ENCODE measurements at regions not wholly inside any gene's neighbourhood (a gene's known extent, or its start where the extent isn't known, plus 50 kb on each side); places are given as distances from the start of the nearest gene placed in this dataset.

GRCh38 chr7:34245246-34245645 is 339.9 kb downstream of the BMPER start:
- no peak overlapping the region for H2AFZ ChIP-seq (ENCODE audit: low read length)
- no peaks in the 10 kb centered on the region for H3K36me3 ChIP-seq (ENCODE audit: insufficient read depth, low read length)
- TF ChIP-seq CTCF (IDR thresholded peaks at IDR 0.05; ENCODE audit: extremely low read depth, low read depth, low read length): no peak
- H4K20me1 ChIP-seq (ENCODE audit: insufficient read depth, low read length): no peaks in the 10 kb centered on the region
- H3K79me2 ChIP-seq (ENCODE audit: insufficient read depth, low read length): no peaks in the 10 kb centered on the region
- no peak overlapping the region for H3K4me2 ChIP-seq (ENCODE audit: insufficient read depth, low read length)
- no peak for DNase-seq (ENCODE audit: insufficient read length, low spot score, missing footprints)
- H3K9me3 ChIP-seq (ENCODE audit: low read depth, low read length): no peaks in the 10 kb centered on the region
- no peaks in the 10 kb centered on the region for H3K4me1 ChIP-seq (ENCODE audit: insufficient read depth, low read length)
- H3K27ac ChIP-seq (ENCODE audit: low read depth, low read length): no peak overlapping the region
- no peak overlapping the region for H3K4me3 ChIP-seq (ENCODE audit: insufficient read depth, low read length)
- H3K27me3 ChIP-seq (ENCODE audit: insufficient read depth, low read length): peaks cover 6% of the 10 kb centered on the region

GRCh38 chr7:34247468-34247867 is 342.1 kb downstream of the BMPER start:
- Histone ChIP-seq H3K9me3 (ENCODE audit: low read depth, low read length) (no peaks in the 10 kb centered on the region), H2AFZ (ENCODE audit: low read length) (no peak overlapping the region), H3K4me1 (ENCODE audit: insufficient read depth, low read length) (no peaks in the 10 kb centered on the region), H3K27ac (ENCODE audit: low read depth, low read length) (no peak overlapping the region), H3K79me2 (ENCODE audit: insufficient read depth, low read length) (no peaks in the 10 kb centered on the region), H3K4me3 (ENCODE audit: insufficient read depth, low read length) (no peak overlapping the region), H3K27me3 (ENCODE audit: insufficient read depth, low read length) (peaks cover 7% of the 10 kb centered on the region), H3K36me3 (ENCODE audit: insufficient read depth, low read length) (no peaks in the 10 kb centered on the region), H3K4me2 (ENCODE audit: insufficient read depth, low read length) (no peak overlapping the region), H4K20me1 (ENCODE audit: insufficient read depth, low read length) (no peaks in the 10 kb centered on the region)
- TF ChIP-seq CTCF (IDR thresholded peaks at IDR 0.05; ENCODE audit: extremely low read depth, low read depth, low read length): no peak
- no peak for DNase-seq (ENCODE audit: insufficient read length, low spot score, missing footprints)

GRCh38 chr7:34249192-34249591 is 343.9 kb downstream of the BMPER start:
- no peaks in the 10 kb centered on the region for H3K4me1 ChIP-seq (ENCODE audit: insufficient read depth, low read length)
- H2AFZ ChIP-seq (ENCODE audit: low read length): no peak overlapping the region
- no peaks in the 10 kb centered on the region for H3K9me3 ChIP-seq (ENCODE audit: low read depth, low read length)
- no peak overlapping the region for H3K4me3 ChIP-seq (ENCODE audit: insufficient read depth, low read length)
- H3K27me3 ChIP-seq (ENCODE audit: insufficient read depth, low read length): peaks cover 10% of the 10 kb centered on the region
- H3K4me2 ChIP-seq (ENCODE audit: insufficient read depth, low read length): no peak overlapping the region
- peak; percentile 18 for DNase-seq (ENCODE audit: insufficient read length, low spot score, missing footprints)
- H3K36me3 ChIP-seq (ENCODE audit: insufficient read depth, low read length): no peaks in the 10 kb centered on the region
- no peaks in the 10 kb centered on the region for H4K20me1 ChIP-seq (ENCODE audit: insufficient read depth, low read length)
- TF ChIP-seq CTCF (IDR thresholded peaks at IDR 0.05; ENCODE audit: extremely low read depth, low read depth, low read length): no peak
- no peak overlapping the region for H3K27ac ChIP-seq (ENCODE audit: low read depth, low read length)
- no peaks in the 10 kb centered on the region for H3K79me2 ChIP-seq (ENCODE audit: insufficient read depth, low read length)

GRCh38 chr7:34260279-34260678 is 354.9 kb downstream of the BMPER start:
- Histone ChIP-seq H3K4me2 (ENCODE audit: insufficient read depth, low read length) (peak overlapping the region; percentile 37), H3K79me2 (ENCODE audit: insufficient read depth, low read length) (no peaks in the 10 kb centered on the region), H3K4me1 (ENCODE audit: insufficient read depth, low read length) (peaks cover 12% of the 10 kb centered on the region), H3K4me3 (ENCODE audit: insufficient read depth, low read length) (no peak overlapping the region), H3K27ac (ENCODE audit: low read depth, low read length) (no peak overlapping the region), H3K9me3 (ENCODE audit: low read depth, low read length) (no peaks in the 10 kb centered on the region), H4K20me1 (ENCODE audit: insufficient read depth, low read length) (no peaks in the 10 kb centered on the region), H2AFZ (ENCODE audit: low read length) (no peak overlapping the region), H3K27me3 (ENCODE audit: insufficient read depth, low read length) (peaks cover 2% of the 10 kb centered on the region), H3K36me3 (ENCODE audit: insufficient read depth, low read length) (no peaks in the 10 kb centered on the region)
- no peak for TF ChIP-seq CTCF (IDR thresholded peaks at IDR 0.05; ENCODE audit: extremely low read depth, low read depth, low read length)
- peak; percentile 77 for DNase-seq (ENCODE audit: insufficient read length, low spot score, missing footprints)
